ENCODE measurements at regions not wholly inside any gene's neighbourhood (a gene's known extent, or its start where the extent isn't known, plus 50 kb on each side); places are given as distances from the start of the nearest gene placed in this dataset.

- DNase-seq, result peak in 1 of 10 donors; percentile 66
- intact Hi-C loops (cut with DNase I), result no loop called here
Measured at GRCh38 chr15:80308002-80308401, 56.0 kb upstream of the CTXND1 start.

- no peak for DNase-seq
- intact Hi-C loops (cut with DNase I), result no loop called here
Measured at GRCh38 chr15:80309769-80310384, 57.9 kb upstream of the CTXND1 start.

GRCh38 chr15:80310776-80311175, 58.8 kb upstream of the CTXND1 start:
- DNase-seq, result no peak
- intact Hi-C loops (cut with DNase I), result no loop called here

- no peak for DNase-seq
- intact Hi-C loops (cut with DNase I), result no loop called here
Measured at GRCh38 chr15:80315289-80315987, 63.4 kb upstream of the CTXND1 start.

- no peak for DNase-seq
- intact Hi-C loops (cut with DNase I), result no loop called here
Measured at GRCh38 chr15:80317389-80318182, 65.6 kb upstream of the CTXND1 start.

- intact Hi-C loops (cut with DNase I), result no loop called here
- DNase-seq, result no peak
Measured at GRCh38 chr15:80321853-80322252, 69.8 kb upstream of the CTXND1 start.

- DNase-seq, result no peak
- intact Hi-C loops (cut with DNase I), result no loop called here
Measured at GRCh38 chr15:80323285-80323684, 71.3 kb upstream of the CTXND1 start.

- intact Hi-C loops (cut with DNase I), result no loop called here
- DNase-seq, result no peak
Measured at GRCh38 chr15:80324545-80325080, 72.6 kb upstream of the CTXND1 start.

- intact Hi-C loops (cut with DNase I), result no loop called here
- no peak for DNase-seq
Measured at GRCh38 chr15:80325206-80325605, 73.2 kb upstream of the CTXND1 start.

GRCh38 chr15:80326270-80326669, 74.3 kb upstream of the CTXND1 start:
- no peak for DNase-seq
- intact Hi-C loops (cut with DNase I), result no loop called here

- intact Hi-C loops (cut with DNase I), result no loop called here
- peak in 1 of 10 donors; percentile 28 for DNase-seq
Measured at GRCh38 chr15:80328496-80328895, 75.7 kb upstream of the ARNT2 start.

- DNase-seq, result peak in 1 of 10 donors; percentile 83
- intact Hi-C loops (cut with DNase I), result no loop called here
Measured at GRCh38 chr15:80331886-80332406, 72.2 kb upstream of the ARNT2 start.

- intact Hi-C loops (cut with DNase I), result no loop called here
- no peak for DNase-seq
Measured at GRCh38 chr15:80333261-80333660, 70.9 kb upstream of the ARNT2 start.

GRCh38 chr15:80334521-80334920, 69.7 kb upstream of the ARNT2 start:
- intact Hi-C loops (cut with DNase I), result no loop called here
- DNase-seq, result no peak

GRCh38 chr15:80339601-80340000, 64.6 kb upstream of the ARNT2 start:
- DNase-seq, result no peak
- intact Hi-C loops (cut with DNase I), result no loop called here

GRCh38 chr15:80342148-80342547, 62.0 kb upstream of the ARNT2 start:
- no peak for DNase-seq
- intact Hi-C loops (cut with DNase I), result no loop called here

GRCh38 chr15:80343554-80343992, 60.6 kb upstream of the ARNT2 start:
- DNase-seq, result no peak
- intact Hi-C loops (cut with DNase I), result no loop called here

- no peak for DNase-seq
- intact Hi-C loops (cut with DNase I), result no loop called here
Measured at GRCh38 chr15:80350941-80351610, 53.1 kb upstream of the ARNT2 start.
